Cardiac fibroblast (primary cell): ENCODE measurements at regions not wholly inside any gene's neighbourhood (a gene's known extent, or its start where the extent isn't known, plus 50 kb on each side); places are given as distances from the start of the nearest gene placed in this dataset.
"Not testable (repeated sequence)": the region's sequence is repeated elsewhere in the genome, so short reads cannot be mapped to it uniquely, and the experiment has no call there.

Experiments
- DNase-seq, 2 donors: peaks; one replicate each; pipeline versions ENCODE4 v3.0.0 to v3.0.0-alpha.2; 2010; ENCODE audit warnings: low read depth in 2 of 2
- H3K4me3 ChIP-seq, 2 donors: replicated peaks in 1 of 2; 1 replicate in 1 of 2; 2 replicates in 1 of 2; pipeline ENCODE4 v1.5.1; 2011; ENCODE audit warnings: low read depth in 2 of 2, low read length in 2 of 2, mild to moderate bottlenecking in 2 of 2, moderate library complexity in 1 of 2
- CTCF ChIP-seq: IDR thresholded peaks from one replicate; pipeline ENCODE4 v1.5.1; 2011; ENCODE audit warnings: low read depth, mild to moderate bottlenecking, low read length, inconsistent platforms

- DNase-seq, result no peak
- H3K4me3 ChIP-seq, result no peak overlapping the region
- no peak for TF ChIP-seq CTCF
These were observed 401.2 kb upstream of the CDIN1 start for GRCh38 chr15:36178303-36178633.

GRCh38 chr15:36183201-36183600 lies 396.2 kb upstream of the CDIN1 start:
- DNase-seq, result no peak
- no peak for TF ChIP-seq CTCF
- no peak overlapping the region for H3K4me3 ChIP-seq

- no peak overlapping the region for H3K4me3 ChIP-seq
- DNase-seq, result no peak
- TF ChIP-seq CTCF, result no peak
These were observed 394.0 kb upstream of the CDIN1 start for GRCh38 chr15:36185438-36185837.

GRCh38 chr15:36185845-36186244 lies 393.6 kb upstream of the CDIN1 start:
- TF ChIP-seq CTCF, result no peak
- DNase-seq, result no peak
- H3K4me3 ChIP-seq, result no peak overlapping the region

- DNase-seq, result peak in 1 of 2 donors; percentile 31
- H3K4me3 ChIP-seq, result no peak overlapping the region
- no peak for TF ChIP-seq CTCF
These were observed 393.1 kb upstream of the CDIN1 start for GRCh38 chr15:36186376-36186775.

GRCh38 chr15:36191459-36191858 lies 388.0 kb upstream of the CDIN1 start:
- no peak for TF ChIP-seq CTCF
- no peak for DNase-seq
- H3K4me3 ChIP-seq, result no peak overlapping the region

- not testable (repeated sequence) for DNase-seq, H3K4me3 ChIP-seq
These were observed 383.9 kb upstream of the CDIN1 start for GRCh38 chr15:36195361-36196007.
